ENCODE measurements at regions not wholly inside any gene's neighbourhood (a gene's known extent, or its start where the extent isn't known, plus 50 kb on each side); places are given as distances from the start of the nearest gene placed in this dataset.
A peak's percentile ranks its signal among the peaks of the same experiment; 100 is the strongest.

- no peak for DNase-seq (ENCODE audit: extremely low read depth in 1 of 4, low spot score in 3 of 4)
- FAIRE-seq, result no peak
- no peaks in the 10 kb centered on the region for H3K9me1 ChIP-seq (ENCODE audit: control insufficient read depth, insufficient read depth, low read length)
- H3K36me3 ChIP-seq (ENCODE audit: control insufficient read depth, insufficient read depth, low read length), result no peaks in the 10 kb centered on the region
- POLR2A ChIA-PET, result no interaction called here
- in situ Hi-C loops (cut with MboI), result no loop called here
- H3K27me3 ChIP-seq (ENCODE audit: control insufficient read depth in 2 of 2, insufficient read depth in 2 of 2, low read length in 2 of 2), result peaks cover 0 to 6% of the 10 kb centered on the region in 2 experiments; a peak in 2 of 5 replicates
- BruUV-seq (replicated peaks), result no TSS peak
- 0% methylated on average over 1 of the region's 1 CpG for WGBS (ENCODE audit: insufficient coverage, low coverage, missing lambda C conversion rate)
- CTCF ChIA-PET (ENCODE audit: low intra/inter-chr PET ratio), result no interaction called here
- no peaks in the 10 kb centered on the region for H3K9me3 ChIP-seq (replicated peaks; ENCODE audit: control insufficient read depth, insufficient read depth, low read depth, low read length)
- no peak overlapping the region for H2AFZ ChIP-seq (ENCODE audit: low read depth, low read length)
- H4K20me1 ChIP-seq (replicated peaks; ENCODE audit: control insufficient read depth, insufficient read depth, low read length), result no peaks in the 10 kb centered on the region
- no peak overlapping the region for H3K4me3 ChIP-seq
- H3K4me1 ChIP-seq (replicated peaks in 1 of 2; ENCODE audit: control insufficient read depth in 2 of 2, insufficient read depth in 2 of 2, low read length in 2 of 2), result no peaks in the 10 kb centered on the region
- ATAC-seq, result no peak
- H3K9ac ChIP-seq (ENCODE audit: insufficient read depth in 1 of 2, low read depth in 2 of 2, low read length in 2 of 2), result no peak overlapping the region
- H3K27ac ChIP-seq (ENCODE audit: extremely low read depth, low read depth, low read length), result no peak overlapping the region
- H3K79me2 ChIP-seq (ENCODE audit: control insufficient read depth, insufficient read depth, low read length), result no peaks in the 10 kb centered on the region
- intact Hi-C loops (cut with micrococcal nuclease), result no loop called here
- H3K4me2 ChIP-seq (ENCODE audit: insufficient read depth, low read length), result no peak overlapping the region
- TF ChIP-seq ATF3 (IDR thresholded peaks at IDR 0.05) (peak; percentile 31; the same call in 1 of the 2 replicates), ATF3 (CRISPR knock-in tag; conservative IDR thresholded peaks at IDR 0.05) (no peak), CEBPB (tag; IDR thresholded peaks at IDR 0.05) (peak; percentile 78), MGA (IDR thresholded peaks at IDR 0.05) (no peak)
- TF ChIP-seq, protein P1, sequence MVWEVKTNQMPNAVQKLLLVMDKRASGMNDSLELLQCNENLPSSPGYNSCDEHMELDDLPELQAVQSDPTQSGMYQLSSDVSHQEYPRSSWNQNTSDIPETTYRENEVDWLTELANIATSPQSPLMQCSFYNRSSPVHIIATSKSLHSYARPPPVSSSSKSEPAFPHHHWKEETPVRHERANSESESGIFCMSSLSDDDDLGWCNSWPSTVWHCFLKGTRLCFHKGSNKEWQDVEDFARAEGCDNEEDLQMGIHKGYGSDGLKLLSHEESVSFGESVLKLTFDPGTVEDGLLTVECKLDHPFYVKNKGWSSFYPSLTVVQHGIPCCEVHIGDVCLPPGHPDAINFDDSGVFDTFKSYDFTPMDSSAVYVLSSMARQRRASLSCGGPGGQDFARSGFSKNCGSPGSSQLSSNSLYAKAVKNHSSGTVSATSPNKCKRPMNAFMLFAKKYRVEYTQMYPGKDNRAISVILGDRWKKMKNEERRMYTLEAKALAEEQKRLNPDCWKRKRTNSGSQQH (CRISPR knock-in tag; IDR thresholded peaks at IDR 0.05), result no peak
- TF ChIP-seq, protein P2, sequence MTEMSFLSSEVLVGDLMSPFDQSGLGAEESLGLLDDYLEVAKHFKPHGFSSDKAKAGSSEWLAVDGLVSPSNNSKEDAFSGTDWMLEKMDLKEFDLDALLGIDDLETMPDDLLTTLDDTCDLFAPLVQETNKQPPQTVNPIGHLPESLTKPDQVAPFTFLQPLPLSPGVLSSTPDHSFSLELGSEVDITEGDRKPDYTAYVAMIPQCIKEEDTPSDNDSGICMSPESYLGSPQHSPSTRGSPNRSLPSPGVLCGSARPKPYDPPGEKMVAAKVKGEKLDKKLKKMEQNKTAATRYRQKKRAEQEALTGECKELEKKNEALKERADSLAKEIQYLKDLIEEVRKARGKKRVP (CRISPR knock-in tag; IDR thresholded peaks at IDR 0.05), result 0 out of 2 replicates have a peak, but pooled peaks have one; percentile 20
Measured at GRCh38 chr7:127317447-127317961, 64.8 kb upstream of the GRM8 start.
